ENCODE measurements at regions not wholly inside any gene's neighbourhood (a gene's known extent, or its start where the extent isn't known, plus 50 kb on each side); places are given as distances from the start of the nearest gene placed in this dataset.

- H2BK5ac ChIP-seq (ENCODE audit: low read depth, low read length, poor library complexity, severe bottlenecking), result no peak overlapping the region
Observed at GRCh38 chr12:41709463-41710285, 435.0 kb downstream of the GXYLT1 start.

GRCh38 chr12:41709012-41709411 is 435.7 kb downstream of the GXYLT1 start:
- WGBS, result 80% methylated on average over 2 of the region's 3 CpGs
- no peak overlapping the region for H2BK120ac ChIP-seq (ENCODE audit: low read depth, low read length)

More at GRCh38 chr12:41709463-41710285, 435.0 kb downstream of the GXYLT1 start:
- no peaks in the 10 kb centered on the region for H3K79me1 ChIP-seq (replicated peaks; ENCODE audit: low read length, poor library complexity, severe bottlenecking)
- no peaks in the 10 kb centered on the region for H3K27me3 ChIP-seq (ENCODE audit: control insufficient read depth in 1 of 2, insufficient read depth in 1 of 2, low read length in 2 of 2)
- no peak overlapping the region for H2AFZ ChIP-seq (ENCODE audit: low read depth, low read length)
- H3K4me1 ChIP-seq (ENCODE audit: control insufficient read depth, insufficient read depth, low read depth, low read length), result no peaks in the 10 kb centered on the region
- H2BK15ac ChIP-seq (ENCODE audit: low read depth, poor library complexity, severe bottlenecking), result no peak overlapping the region
- no peak overlapping the region for H2AK5ac ChIP-seq (ENCODE audit: low read length, severe bottlenecking)
- H3K4me3 ChIP-seq (ENCODE audit: insufficient read depth in 1 of 2, low read depth in 1 of 2, low read length in 2 of 2), result no peak overlapping the region
- no peak overlapping the region for H3K4ac ChIP-seq (ENCODE audit: low read depth in 1 of 2, low read length in 2 of 2)
- WGBS, result 5% methylated on average over 4 of the region's 5 CpGs
- H2BK12ac ChIP-seq (ENCODE audit: low read length in 2 of 2), result no peak overlapping the region
- no peaks in the 10 kb centered on the region for H3K9me3 ChIP-seq (ENCODE audit: control insufficient read depth, low read length)
- H3K36me3 ChIP-seq (ENCODE audit: control insufficient read depth in 1 of 2, insufficient read depth in 2 of 2, low read depth in 1 of 2, low read length in 2 of 2), result no peaks in the 10 kb centered on the region
- H3K18ac ChIP-seq (ENCODE audit: low read depth in 1 of 2, low read length in 2 of 2), result no peak overlapping the region
- no peak overlapping the region for H2BK120ac ChIP-seq (ENCODE audit: low read depth, low read length)
- H3K4me2 ChIP-seq (ENCODE audit: low read length, poor library complexity, severe bottlenecking), result no peak overlapping the region
- no peak overlapping the region for H3K23ac ChIP-seq (ENCODE audit: low read length in 2 of 2)
- H3K9ac ChIP-seq (ENCODE audit: low read length), result no peak overlapping the region
- H3K27ac ChIP-seq (ENCODE audit: low read length, poor library complexity, severe bottlenecking), result peak overlapping the region; percentile 71
- H4K8ac ChIP-seq (ENCODE audit: low read length), result no peak overlapping the region
- peak; percentile 76 for DNase-seq
- H4K91ac ChIP-seq (ENCODE audit: low read length), result no peak overlapping the region
- no peak overlapping the region for H3K14ac ChIP-seq (ENCODE audit: low read length in 2 of 2)

GRCh38 chr12:41706376-41706775 is 438.3 kb downstream of the GXYLT1 start:
- DNase-seq, result no peak
- WGBS, result no CpG with 5 or more reads among the region's 1 CpG
- H2BK120ac ChIP-seq (ENCODE audit: low read depth, low read length), result no peak overlapping the region
- H3K4me2 ChIP-seq (ENCODE audit: low read length, poor library complexity, severe bottlenecking), result no peak overlapping the region
- no peak overlapping the region for H2BK15ac ChIP-seq (ENCODE audit: low read depth, poor library complexity, severe bottlenecking)
- H3K9me3 ChIP-seq (ENCODE audit: control insufficient read depth, low read length), result no peaks in the 10 kb centered on the region
- H3K9ac ChIP-seq (ENCODE audit: low read length), result no peak overlapping the region
- no peak overlapping the region for H3K4ac ChIP-seq (ENCODE audit: low read depth in 1 of 2, low read length in 2 of 2)
- no peak overlapping the region for H2AFZ ChIP-seq (ENCODE audit: low read depth, low read length)
- no peak overlapping the region for H3K18ac ChIP-seq (ENCODE audit: low read depth in 1 of 2, low read length in 2 of 2)
- H3K4me1 ChIP-seq (ENCODE audit: control insufficient read depth, insufficient read depth, low read depth, low read length), result no peaks in the 10 kb centered on the region
- H4K8ac ChIP-seq (ENCODE audit: low read length), result no peak overlapping the region
- no peak overlapping the region for H3K14ac ChIP-seq (ENCODE audit: low read length in 2 of 2)
- no peak overlapping the region for H2BK12ac ChIP-seq (ENCODE audit: low read length in 2 of 2)
- H3K79me1 ChIP-seq (replicated peaks; ENCODE audit: low read length, poor library complexity, severe bottlenecking), result no peaks in the 10 kb centered on the region
- no peaks in the 10 kb centered on the region for H3K27me3 ChIP-seq (ENCODE audit: control insufficient read depth in 1 of 2, insufficient read depth in 1 of 2, low read length in 2 of 2)
- no peak overlapping the region for H2BK5ac ChIP-seq (ENCODE audit: low read depth, low read length, poor library complexity, severe bottlenecking)
- H2AK5ac ChIP-seq (ENCODE audit: low read length, severe bottlenecking), result no peak overlapping the region
- no peak overlapping the region for H3K4me3 ChIP-seq (ENCODE audit: insufficient read depth in 1 of 2, low read depth in 1 of 2, low read length in 2 of 2)
- H3K23ac ChIP-seq (ENCODE audit: low read length in 2 of 2), result no peak overlapping the region
- no peak overlapping the region for H3K27ac ChIP-seq (ENCODE audit: low read length, poor library complexity, severe bottlenecking)
- H3K36me3 ChIP-seq (ENCODE audit: control insufficient read depth in 1 of 2, insufficient read depth in 2 of 2, low read depth in 1 of 2, low read length in 2 of 2), result no peaks in the 10 kb centered on the region
- no peak overlapping the region for H4K91ac ChIP-seq (ENCODE audit: low read length)

More at GRCh38 chr12:41709012-41709411, 435.7 kb downstream of the GXYLT1 start:
- H2BK5ac ChIP-seq (ENCODE audit: low read depth, low read length, poor library complexity, severe bottlenecking), result no peak overlapping the region
- no peak overlapping the region for H3K9ac ChIP-seq (ENCODE audit: low read length)
- H3K27ac ChIP-seq (ENCODE audit: low read length, poor library complexity, severe bottlenecking), result peak overlapping the region; percentile 71
- no peak for DNase-seq
- no peak overlapping the region for H3K4ac ChIP-seq (ENCODE audit: low read depth in 1 of 2, low read length in 2 of 2)
- H3K14ac ChIP-seq (ENCODE audit: low read length in 2 of 2), result no peak overlapping the region
- H4K8ac ChIP-seq (ENCODE audit: low read length), result no peak overlapping the region
- no peak overlapping the region for H3K18ac ChIP-seq (ENCODE audit: low read depth in 1 of 2, low read length in 2 of 2)
- no peaks in the 10 kb centered on the region for H3K4me1 ChIP-seq (ENCODE audit: control insufficient read depth, insufficient read depth, low read depth, low read length)
- H2BK15ac ChIP-seq (ENCODE audit: low read depth, poor library complexity, severe bottlenecking), result no peak overlapping the region
- no peak overlapping the region for H3K4me3 ChIP-seq (ENCODE audit: insufficient read depth in 1 of 2, low read depth in 1 of 2, low read length in 2 of 2)
- no peaks in the 10 kb centered on the region for H3K79me1 ChIP-seq (replicated peaks; ENCODE audit: low read length, poor library complexity, severe bottlenecking)
- no peaks in the 10 kb centered on the region for H3K9me3 ChIP-seq (ENCODE audit: control insufficient read depth, low read length)
- no peak overlapping the region for H4K91ac ChIP-seq (ENCODE audit: low read length)
- H3K4me2 ChIP-seq (ENCODE audit: low read length, poor library complexity, severe bottlenecking), result no peak overlapping the region
- H3K27me3 ChIP-seq (ENCODE audit: control insufficient read depth in 1 of 2, insufficient read depth in 1 of 2, low read length in 2 of 2), result no peaks in the 10 kb centered on the region
- no peaks in the 10 kb centered on the region for H3K36me3 ChIP-seq (ENCODE audit: control insufficient read depth in 1 of 2, insufficient read depth in 2 of 2, low read depth in 1 of 2, low read length in 2 of 2)
- no peak overlapping the region for H3K23ac ChIP-seq (ENCODE audit: low read length in 2 of 2)
- H2AK5ac ChIP-seq (ENCODE audit: low read length, severe bottlenecking), result no peak overlapping the region
- no peak overlapping the region for H2BK12ac ChIP-seq (ENCODE audit: low read length in 2 of 2)
- no peak overlapping the region for H2AFZ ChIP-seq (ENCODE audit: low read depth, low read length)

- no peaks in the 10 kb centered on the region for H3K79me1 ChIP-seq (replicated peaks; ENCODE audit: low read length, poor library complexity, severe bottlenecking)
Observed at GRCh38 chr12:41701943-41702601, 442.6 kb downstream of the GXYLT1 start.

More at GRCh38 chr12:41701943-41702601, 442.6 kb downstream of the GXYLT1 start:
- no peak overlapping the region for H2BK12ac ChIP-seq (ENCODE audit: low read length in 2 of 2)
- H2AFZ ChIP-seq (ENCODE audit: low read depth, low read length), result no peak overlapping the region
- H3K23ac ChIP-seq (ENCODE audit: low read length in 2 of 2), result no peak overlapping the region
- no peak overlapping the region for H3K4ac ChIP-seq (ENCODE audit: low read depth in 1 of 2, low read length in 2 of 2)
- H3K18ac ChIP-seq (ENCODE audit: low read depth in 1 of 2, low read length in 2 of 2), result no peak overlapping the region
- no peak overlapping the region for H3K4me3 ChIP-seq (ENCODE audit: insufficient read depth in 1 of 2, low read depth in 1 of 2, low read length in 2 of 2)
- H3K14ac ChIP-seq (ENCODE audit: low read length in 2 of 2), result no peak overlapping the region
- no peak overlapping the region for H2AK5ac ChIP-seq (ENCODE audit: low read length, severe bottlenecking)
- H2BK15ac ChIP-seq (ENCODE audit: low read depth, poor library complexity, severe bottlenecking), result no peak overlapping the region
- WGBS, result no CpG with 5 or more reads among the region's 2 CpGs
- peak; percentile 6 for DNase-seq
- H3K36me3 ChIP-seq (ENCODE audit: control insufficient read depth in 1 of 2, insufficient read depth in 2 of 2, low read depth in 1 of 2, low read length in 2 of 2), result no peaks in the 10 kb centered on the region
- no peaks in the 10 kb centered on the region for H3K9me3 ChIP-seq (ENCODE audit: control insufficient read depth, low read length)
- H3K4me1 ChIP-seq (ENCODE audit: control insufficient read depth, insufficient read depth, low read depth, low read length), result no peaks in the 10 kb centered on the region
- no peaks in the 10 kb centered on the region for H3K27me3 ChIP-seq (ENCODE audit: control insufficient read depth in 1 of 2, insufficient read depth in 1 of 2, low read length in 2 of 2)
- no peak overlapping the region for H3K27ac ChIP-seq (ENCODE audit: low read length, poor library complexity, severe bottlenecking)
- H3K4me2 ChIP-seq (ENCODE audit: low read length, poor library complexity, severe bottlenecking), result no peak overlapping the region
- H2BK5ac ChIP-seq (ENCODE audit: low read depth, low read length, poor library complexity, severe bottlenecking), result no peak overlapping the region
- no peak overlapping the region for H4K8ac ChIP-seq (ENCODE audit: low read length)
- H3K9ac ChIP-seq (ENCODE audit: low read length), result no peak overlapping the region
- H4K91ac ChIP-seq (ENCODE audit: low read length), result no peak overlapping the region
- no peak overlapping the region for H2BK120ac ChIP-seq (ENCODE audit: low read depth, low read length)

Data from mesenchymal stem cell (in vitro differentiated cells and primary cell).